HG03521 (cell line): ENCODE measurements at regions not wholly inside any gene's neighbourhood (a gene's known extent, or its start where the extent isn't known, plus 50 kb on each side); places are given as distances from the start of the nearest gene placed in this dataset.

Experiments used
- ATAC-seq: cut with Tn5 transposase; IDR thresholded peaks from one replicate; pipeline ENCODE4 v1.9.1; 2021; ENCODE audit warnings: mild to moderate bottlenecking, moderate library complexity; ENCODE audit not compliant: unreplicated experiment

DNA sequence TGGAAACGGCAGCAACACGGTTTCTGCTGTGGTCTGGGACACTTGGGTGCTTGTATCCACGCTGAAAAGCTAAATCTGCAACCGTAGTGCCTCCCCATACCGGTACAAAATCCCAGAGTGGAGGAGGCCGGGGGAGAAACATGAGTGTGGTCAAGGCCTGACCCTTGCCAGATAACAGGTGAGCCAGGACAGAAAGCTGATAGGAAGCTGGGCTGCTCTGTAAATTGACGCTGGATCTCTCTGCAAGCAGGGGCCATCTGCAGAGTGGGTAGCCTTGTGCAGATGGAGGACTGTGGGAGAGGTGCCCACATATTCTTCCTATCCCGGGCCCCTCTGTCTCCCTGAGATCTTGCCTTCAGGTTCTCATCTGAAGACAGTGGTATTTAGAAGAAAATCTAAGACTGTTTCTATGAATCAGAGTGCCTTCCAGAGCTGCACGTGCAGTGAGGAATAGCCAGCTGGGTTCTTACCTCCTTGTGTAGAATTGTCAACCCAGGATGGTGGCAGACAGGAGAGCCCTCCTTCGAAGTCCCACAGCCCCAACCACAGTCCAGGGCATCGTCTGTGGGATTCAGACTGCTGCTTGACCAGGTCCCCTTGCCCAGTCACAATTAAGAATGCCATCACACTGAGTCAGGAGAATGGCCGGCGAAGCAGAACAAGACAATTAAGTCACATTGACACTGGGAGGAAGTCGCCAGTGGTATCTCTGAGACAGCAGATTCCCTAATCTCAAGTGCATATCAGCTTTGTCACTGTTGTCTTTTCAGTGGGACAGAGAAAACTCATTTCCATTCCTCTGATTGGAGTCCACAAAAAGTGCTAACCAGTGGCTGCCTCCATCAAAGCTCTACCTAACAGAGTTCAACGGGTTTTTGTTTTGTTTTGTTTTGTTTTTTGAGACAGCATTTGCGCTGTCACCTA, 100.0 kb upstream of the RIPOR2 start:
- ATAC-seq, result no peak

DNA sequence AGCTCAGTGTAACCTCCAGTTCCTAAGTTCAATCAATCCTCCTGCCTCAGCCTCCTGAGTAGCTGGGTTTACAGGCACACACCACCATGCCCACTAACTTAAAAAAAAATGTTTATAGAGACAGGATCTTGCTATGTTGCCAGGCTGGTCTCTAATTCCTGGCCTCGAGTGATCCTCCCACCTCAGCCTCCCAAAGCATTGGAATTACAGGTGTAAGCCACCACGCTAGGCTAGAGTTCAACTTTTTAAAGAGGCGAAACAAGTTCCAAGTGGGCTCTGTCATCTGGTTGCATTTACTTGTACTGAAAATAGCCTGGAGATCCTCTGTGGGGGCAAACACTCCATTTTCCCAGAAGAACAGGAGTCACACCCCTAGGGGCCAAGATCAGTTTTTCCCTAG, 100.7 kb upstream of the RIPOR2 start:
- ATAC-seq, result no peak

DNA sequence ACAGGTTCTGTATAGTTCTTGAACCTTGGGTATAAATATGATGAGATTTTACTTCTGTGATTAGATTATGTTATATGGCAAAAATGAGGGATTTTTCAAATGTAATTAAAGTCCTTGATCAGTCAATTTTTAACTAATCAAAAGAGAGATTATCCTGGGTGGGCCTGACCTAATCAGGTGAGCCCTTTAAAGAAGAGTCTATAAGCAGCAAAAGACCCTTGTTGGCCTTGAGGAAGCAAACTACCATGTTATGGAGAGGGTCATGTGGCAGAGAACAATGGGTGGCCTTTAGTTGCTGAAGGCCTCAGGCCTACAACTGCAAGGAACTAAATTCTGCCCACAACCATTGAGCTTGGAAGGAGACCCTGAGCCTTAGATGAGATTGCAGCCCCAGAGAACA, 102.5 kb upstream of the RIPOR2 start:
- no peak for ATAC-seq

DNA sequence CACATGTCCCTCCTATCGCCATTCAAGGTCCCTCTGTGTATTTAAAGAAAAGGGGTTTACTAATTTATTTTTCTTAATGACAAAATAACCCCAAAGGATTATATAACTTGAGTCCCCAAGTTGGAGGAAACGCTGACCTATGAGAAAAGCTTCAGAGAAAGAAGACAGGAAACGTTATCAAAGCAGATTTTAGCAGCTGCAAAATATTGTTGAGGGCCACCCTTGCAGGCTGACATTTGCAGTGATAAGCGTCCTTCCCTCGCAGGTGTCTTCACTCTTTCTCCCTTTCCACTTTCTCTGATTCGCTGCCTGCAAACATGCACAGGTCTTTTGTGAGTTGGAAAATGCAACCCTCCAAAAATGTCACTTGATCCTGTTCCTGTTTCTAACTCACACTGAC, 103.2 kb upstream of the RIPOR2 start:
- ATAC-seq, result no peak

DNA sequence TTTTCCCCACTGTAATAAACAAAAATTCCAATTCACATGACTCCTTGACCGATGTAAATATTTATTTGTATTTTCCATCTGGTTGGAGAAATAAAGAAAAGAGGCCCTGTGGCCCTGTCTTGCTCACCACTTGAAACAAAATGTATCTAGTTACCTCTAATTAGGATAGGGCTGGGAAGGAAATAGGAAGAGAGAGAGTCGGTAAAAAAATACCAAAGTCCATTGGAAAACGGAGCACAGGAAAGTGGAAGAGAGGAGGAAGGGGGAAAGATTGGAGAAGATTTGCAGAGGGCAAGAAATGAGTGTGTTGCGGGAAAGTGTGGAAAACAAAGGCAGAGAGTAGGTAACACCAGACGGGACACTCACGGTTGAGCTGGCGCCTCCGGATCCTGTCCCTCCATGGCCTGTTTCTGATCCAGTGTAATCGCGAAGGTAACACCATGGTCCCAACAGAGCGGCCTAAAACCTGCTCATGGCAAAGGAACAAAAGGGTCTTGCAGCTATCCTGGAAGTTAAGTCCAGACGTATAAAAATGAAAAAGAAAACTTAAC, 105.8 kb upstream of the RIPOR2 start:
- ATAC-seq, result no peak

DNA sequence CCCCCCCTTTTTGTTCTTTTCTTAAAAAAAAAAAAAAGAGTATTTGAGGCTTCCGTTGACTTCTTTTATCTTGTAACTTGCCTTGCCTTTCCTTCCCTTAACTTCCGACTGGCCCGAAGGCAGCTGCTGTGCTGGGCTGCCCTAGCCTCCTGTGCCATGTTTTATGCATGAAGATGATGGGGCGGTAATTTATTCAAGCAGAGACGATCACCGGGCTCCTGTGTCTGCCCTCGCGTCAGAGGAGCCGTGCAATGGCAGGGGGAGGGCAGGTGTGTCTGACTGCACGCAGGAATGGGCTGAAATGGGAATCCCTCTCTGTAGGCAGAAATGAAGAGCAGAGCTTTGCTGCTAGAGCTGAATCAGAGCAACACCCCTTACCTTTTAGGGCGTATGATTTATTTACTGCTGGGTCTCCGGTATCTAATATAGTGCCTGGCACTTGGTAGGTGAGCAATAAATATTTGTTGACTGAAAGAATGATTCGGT, 106.3 kb upstream of the RIPOR2 start:
- no peak for ATAC-seq

DNA sequence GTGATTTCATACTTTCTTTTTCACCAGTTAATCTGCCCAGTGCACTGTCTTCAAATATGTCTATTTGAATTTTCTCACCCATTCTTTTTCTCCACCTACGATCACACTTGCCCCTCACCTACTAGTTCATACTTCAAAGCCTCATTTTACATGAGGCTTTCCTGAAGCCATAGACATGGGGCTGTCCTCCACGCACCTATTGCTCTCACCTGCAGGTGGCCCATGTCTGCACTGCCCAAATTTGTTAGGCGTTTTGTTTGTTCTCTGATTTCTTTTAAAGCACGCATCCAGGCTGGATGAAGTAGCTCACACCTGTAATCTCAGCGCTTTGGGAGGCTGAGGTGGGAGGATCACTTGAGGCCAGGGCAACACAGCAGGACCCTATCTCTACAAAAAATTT, 106.8 kb upstream of the RIPOR2 start:
- ATAC-seq, result no peak

DNA sequence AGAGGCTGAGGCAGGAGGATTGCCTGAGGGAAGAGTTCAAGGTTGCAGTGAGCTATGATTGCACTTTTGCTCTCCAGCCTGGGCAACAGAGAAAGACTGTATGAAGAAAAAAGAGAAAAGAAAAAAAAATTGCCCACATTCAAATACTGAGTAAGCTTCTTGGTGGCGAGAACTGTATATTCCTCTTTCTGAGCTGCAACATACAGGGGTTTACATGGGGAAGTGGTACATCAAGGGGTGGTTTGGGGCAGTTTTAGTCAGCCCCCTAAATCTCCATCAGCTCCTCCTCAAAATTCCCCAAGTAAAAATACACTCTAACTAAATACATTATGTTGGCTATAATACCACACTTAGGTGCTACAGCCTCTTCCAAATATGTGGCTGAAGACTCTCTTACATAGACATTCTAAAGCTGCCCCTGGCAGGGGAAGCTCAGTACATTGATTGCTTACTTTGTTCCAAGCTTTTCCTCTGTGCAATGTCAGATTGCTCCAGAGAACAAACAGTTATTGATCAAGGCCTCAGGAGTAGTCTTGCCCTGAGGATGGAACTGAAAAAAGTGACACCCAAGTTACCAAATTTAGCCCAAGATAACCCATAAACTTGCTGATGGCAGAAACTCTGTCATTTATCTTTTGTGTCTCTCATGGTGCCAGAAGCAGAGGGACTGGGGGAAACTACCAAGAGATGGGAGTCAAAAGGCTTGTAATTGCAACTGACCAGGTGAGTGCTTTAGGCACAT, 107.4 kb upstream of the RIPOR2 start:
- no peak for ATAC-seq

DNA sequence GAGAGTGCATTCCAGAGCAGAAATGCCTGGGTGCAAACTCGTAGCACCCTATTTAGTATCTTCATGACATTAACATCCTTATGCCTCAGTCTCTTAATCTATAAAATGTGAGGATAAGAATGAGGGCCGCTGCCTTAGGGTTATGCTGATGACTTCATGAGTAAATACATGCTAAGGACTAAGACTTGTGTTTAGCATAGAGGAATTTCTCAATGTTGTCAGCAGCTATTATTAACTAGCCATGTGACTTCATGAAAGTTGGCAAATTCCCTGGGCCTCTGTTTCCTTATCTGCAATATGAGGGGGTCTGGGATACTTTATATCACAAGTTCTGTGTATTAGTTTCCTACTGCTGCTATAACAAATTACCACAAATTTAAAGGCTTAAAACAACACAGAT, 108.1 kb upstream of the RIPOR2 start:
- no peak for ATAC-seq

DNA sequence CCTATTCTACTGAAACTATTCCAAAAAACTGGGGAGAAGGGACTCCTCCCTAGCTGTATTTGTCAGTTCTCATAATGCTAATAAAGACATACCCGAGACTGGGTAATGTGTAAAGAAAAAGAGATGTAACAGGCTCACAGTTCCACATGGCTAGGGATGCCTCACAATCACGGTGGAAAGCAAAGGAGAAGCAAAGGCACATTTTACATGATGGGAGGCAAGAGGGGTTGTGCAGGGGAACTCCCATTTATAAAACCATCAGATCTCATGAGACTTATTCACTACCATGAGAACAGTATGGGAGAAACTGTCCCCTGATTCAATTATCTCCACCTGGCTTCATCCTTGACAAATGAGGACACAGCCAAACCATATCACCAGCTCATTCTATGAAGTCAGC, 111.2 kb upstream of the RIPOR2 start:
- no peak for ATAC-seq

DNA sequence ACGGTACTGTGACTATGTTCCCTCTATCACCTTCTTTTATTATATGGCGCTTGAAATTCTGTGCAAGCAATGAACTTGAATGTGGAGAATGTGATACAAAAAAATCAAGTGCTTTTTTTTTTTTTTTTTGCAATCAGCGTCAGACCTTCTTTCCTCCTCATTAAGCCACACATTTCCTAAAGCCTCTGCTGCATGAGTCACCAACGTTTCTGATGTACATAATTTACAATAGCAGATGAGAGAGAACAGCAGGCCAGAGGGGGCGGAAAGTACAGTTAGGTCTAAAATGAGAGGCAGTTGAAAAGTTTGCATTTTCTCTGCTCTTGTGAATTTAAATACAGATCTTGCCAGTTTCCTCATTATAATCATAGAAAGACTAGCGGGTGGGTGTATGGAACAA, 114.6 kb upstream of the RIPOR2 start:
- no peak for ATAC-seq

DNA sequence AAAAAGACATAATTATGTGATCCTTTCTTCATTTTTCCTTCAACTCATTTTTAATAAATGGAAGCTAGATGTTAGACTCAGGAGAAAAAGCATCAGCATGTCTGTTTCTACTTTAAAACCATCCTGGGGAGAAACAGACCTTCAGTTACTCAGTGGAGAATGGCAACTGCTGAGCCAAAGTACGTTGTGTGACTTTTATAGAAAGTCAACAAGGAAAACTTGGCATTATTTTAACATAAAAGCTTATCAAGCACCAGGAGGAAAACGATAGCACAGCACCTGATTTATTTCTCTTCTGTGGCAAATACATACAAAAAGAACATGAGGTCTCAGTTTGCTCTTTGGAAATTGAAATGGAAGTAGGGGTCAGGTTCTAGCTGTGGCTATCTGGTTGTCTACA, 115.3 kb upstream of the RIPOR2 start:
- ATAC-seq, result no peak

DNA sequence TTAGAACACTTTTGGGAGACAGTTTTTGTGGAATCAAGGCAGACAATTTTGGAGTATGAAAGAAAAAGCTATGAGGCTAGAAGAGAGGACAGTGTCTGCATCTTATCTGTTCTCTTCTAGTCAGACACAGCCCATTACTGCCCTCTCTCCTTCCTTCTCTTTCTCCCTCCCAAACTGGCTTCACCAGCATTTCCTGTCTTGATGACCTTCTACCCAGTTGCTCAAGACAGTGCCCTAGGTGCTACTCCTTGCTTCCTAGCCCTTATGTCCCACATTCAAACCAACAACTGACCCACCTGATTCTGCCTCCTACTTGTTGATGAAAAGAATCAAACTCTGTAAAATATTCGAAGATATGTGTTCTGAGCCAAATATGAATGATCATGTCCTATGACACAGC, 116.4 kb upstream of the RIPOR2 start:
- ATAC-seq, result no peak

DNA sequence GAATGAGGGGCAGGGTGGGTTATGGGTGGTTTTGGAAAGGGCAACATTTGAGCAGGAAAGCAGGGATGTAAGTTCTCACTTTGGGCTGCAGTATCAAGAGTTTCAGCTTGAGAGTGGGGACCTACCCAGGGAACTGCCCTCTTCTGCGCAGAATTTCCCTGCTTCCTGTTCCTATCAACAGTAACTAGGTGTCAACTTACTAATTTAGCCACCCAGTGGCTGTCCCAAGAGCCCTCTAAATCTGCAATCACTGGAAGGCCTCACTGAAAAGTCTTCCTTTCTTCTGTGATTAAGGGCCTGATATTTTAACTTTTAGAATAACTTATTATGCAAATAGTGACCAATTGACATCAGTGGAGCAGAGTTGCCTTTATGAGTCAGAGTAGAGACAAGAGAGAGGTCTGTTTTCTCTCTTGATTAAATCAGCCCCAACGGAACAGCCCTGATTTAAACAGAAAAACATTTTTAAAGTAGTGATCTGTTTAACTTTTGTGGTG, 118.2 kb upstream of the RIPOR2 start:
- ATAC-seq, result peak; percentile 54

DNA sequence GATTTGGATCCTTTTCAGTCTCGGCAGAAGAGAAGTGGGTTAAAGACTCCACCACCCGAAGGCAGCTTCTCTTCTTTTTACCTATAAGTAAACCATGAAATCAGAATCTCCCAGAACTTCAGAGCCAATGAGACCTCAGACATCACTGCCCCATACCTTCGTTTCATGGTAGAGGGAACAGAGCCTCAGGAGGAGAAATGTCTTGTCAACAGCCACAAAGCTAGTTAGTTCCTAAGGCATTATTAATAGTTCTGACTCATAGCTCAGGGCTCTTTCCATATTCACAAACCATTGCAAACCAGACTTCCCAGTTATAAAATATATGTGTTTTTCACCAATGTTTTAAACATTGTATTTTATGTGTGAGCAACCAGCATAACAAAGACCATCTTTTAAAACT, 118.7 kb upstream of the RIPOR2 start:
- ATAC-seq, result no peak

DNA sequence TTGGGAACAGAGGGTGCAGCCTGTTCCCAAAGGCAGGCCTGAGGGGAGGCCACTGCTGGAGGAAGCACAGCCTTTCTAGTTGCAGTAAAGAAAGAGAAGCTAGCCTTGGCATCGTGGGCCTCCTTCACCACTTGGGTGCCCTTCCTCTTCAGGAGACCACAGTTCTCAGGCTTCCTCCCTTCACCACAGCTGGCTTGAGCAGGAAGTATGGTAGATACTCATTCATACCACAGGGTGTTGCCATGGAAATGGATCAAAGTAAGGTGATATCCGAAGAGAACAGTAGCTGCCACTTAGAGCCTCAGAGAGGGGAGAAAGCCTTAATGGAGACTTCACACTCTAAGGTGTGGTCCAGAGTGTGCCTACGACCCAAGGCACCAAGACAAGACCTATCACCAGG, 120.4 kb upstream of the RIPOR2 start:
- ATAC-seq, result peak; percentile 84

DNA sequence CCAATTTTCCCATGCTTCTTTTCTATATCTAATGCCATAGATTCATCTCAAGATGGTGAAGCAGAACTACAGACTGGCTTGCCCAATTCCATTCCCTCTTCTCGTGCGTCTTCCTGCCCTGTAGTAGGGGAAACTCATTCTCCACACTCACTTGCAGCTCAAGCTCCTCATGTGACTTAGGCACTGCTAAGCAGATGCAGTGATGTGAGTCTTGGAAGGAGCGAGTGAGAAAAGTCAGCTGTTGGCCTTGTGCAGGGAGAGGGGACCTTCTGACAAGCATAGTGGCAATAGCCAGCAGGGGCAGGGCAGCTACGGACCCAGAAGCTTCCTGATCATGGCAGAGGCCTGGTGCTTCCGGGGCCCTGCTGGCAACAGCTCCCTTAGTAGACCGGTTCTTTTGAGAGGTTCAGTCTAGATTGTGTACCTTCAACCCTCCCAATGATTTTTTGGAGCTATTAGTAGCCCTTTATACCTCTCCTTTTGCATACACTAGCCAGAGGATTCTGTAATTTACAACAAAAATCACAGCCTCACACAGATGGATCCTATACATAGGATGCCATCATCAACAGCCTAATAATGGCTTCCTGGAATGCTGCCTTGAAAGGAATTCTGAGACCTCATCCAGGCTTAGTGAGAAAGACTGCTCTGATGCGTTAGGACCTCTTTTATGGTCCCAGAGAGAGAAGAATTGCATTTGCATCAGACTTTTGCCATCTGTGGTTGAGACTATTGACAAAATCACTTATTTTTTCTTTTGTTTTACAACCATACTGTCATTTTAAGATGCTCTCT, 121.5 kb upstream of the RIPOR2 start:
- ATAC-seq, result no peak

DNA sequence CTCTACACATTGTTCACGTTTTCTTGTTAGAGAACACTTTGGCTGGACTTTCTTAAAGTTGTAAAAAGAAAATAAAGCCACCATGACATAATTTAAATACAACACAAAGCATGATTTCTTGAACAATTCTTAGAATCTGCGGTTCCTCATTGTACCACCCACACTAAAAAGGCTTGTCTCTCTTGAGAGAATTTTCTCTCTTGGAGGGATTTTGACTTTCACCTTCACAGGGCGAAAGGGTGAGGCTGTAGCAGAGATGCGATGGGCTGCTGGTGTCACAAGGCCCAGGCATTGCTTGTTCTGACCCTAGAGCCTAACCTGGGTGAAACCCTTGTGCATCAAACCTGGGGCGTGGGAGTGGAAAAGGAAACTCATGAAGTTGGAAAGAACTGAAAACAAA, 122.7 kb upstream of the RIPOR2 start:
- no peak for ATAC-seq

DNA sequence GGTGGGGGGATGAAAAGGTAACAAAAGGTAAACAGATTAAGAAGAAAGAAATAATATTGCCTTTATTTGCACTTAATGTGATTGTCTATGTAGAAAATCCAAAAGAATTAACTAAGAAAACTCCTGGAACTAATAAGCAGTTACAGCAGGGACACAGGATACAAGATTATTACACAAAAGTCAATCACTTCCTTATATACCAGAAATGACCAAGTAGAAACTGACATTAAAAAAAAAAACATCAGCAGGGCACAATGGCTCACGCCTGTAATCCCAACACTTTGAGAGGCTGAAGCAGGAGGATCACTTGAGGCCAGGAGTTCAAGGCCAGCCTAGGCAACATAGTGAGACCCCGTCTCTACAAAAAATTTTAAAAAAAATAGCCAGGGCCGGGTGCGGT, 123.2 kb upstream of the RIPOR2 start:
- ATAC-seq, result no peak

DNA sequence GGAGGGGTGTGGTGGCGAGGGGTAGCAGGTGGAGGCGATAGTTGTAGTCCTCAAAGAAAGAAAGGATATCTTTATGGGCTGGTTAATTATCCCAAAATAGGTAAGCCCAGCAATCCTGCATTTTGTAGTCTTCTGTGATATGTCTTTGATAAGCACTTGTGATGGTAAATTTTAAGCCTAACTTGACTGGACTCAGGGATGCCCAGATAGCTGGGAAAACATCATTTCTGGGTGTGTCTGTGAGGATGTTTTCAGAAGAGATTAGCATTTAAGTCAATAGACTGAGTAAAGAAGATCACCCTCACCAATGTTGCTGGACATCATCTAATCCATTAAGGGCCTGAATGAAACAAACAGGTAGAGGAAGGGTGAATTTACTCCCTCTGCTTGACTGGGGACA, 124.8 kb upstream of the RIPOR2 start:
- ATAC-seq, result no peak
